ENCODE measurements at regions not wholly inside any gene's neighbourhood (a gene's known extent, or its start where the extent isn't known, plus 50 kb on each side); places are given as distances from the start of the nearest gene placed in this dataset.
"Not testable (repeated sequence)": the region's sequence is repeated elsewhere in the genome, so short reads cannot be mapped to it uniquely, and the experiment has no call there.

DNA sequence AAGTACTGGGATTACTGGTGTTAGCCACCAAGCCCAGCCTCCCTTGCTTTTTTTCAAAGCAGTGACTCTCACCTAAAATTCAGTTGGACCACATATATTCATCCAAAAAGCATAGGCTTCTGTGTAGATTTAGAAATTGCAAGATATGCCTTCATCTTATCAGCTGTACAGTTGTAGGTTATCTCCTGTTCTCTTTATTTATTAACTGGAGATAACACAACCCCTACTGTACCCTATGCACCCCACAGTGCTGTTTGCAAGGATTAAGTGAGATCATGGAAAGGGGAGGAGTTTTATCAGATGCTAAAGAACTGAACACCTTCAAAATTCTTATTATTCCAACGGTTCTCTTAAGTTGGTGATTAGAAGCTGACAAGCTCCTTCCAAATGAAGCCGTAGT, 164.4 kb upstream of the JARID2 start:
- DNase-seq (ENCODE audit: low read depth in 2 of 2), result no peak

DNA sequence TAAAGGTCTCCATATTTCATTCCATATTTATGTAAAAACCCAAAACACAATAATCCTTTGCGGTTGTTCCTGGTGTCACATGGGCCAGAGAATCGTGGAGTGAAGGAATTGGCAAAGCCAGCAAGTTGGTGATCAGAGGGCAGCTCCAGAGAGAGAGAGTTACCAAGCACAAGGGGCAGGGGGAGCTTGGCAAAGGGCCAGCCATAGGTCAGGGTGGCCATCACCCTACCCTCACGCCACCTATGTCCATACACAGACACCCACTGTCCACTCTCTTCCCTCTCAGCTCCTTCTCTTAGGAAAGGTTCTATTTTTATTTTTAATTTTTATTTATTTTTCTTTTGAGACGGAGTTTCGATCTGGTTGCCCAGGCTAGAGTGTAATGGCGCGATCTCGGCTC, 163.2 kb upstream of the JARID2 start:
- DNase-seq (ENCODE audit: low read depth in 2 of 2), result no peak

DNA sequence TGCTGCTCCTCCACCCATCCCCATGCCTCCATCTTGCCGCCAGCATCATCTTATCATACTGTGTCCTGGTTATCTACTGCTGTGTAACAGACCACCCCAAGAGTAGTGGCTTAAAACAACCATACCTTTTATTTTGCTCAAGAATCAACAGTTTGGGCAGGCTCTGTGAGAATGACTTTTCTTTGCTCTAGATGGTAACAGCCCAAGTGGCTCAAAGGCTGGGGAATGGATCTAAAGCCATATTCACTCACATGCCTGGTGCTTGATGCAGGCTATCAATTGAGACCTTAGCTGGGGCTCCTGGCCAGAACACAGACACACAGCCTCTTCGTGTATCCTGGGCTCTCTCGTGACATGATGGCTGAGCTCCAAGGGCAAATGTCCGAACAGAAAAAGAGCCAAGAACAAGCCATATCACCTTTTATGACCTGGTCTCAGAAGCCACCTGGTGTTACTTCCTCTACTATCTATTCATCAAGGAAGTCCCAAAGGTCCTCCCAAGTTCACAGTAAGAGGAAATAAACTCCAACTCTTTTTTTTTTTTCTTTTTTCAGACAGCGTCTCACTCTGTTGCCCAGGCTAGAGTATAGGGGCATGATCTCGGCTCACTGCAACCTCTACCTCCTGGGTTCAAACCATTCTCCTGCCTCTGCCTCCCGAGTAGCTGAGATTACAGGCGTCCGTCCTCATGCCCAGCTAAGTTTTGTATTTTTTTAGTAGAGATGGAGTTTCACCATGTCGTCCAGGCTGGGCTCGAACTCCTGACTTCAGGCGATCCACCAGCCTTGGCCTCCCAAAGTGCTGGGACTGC, 159.3 kb upstream of the JARID2 start:
- DNase-seq (ENCODE audit: low read depth in 2 of 2), result no peak

DNA sequence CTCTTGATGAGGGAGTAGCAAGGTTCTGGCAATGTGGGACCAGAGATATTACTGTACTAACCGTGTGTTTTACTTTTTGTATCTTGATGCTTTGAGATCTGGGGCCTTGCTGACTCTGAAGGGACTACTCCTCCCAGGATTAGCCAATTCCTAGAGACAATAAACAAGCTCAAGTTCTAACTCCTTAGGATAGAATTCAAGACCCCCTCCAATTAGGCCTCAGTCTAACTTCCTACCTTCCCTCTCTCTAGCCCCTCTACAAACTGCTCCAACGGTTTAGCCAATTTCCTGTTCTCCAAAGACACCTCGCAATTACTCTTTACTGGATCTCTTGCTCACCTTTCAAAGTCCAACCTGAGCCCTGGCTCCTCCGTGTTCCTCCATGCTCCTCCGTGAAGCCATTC, 158.7 kb upstream of the JARID2 start:
- DNase-seq (ENCODE audit: low read depth in 2 of 2), result no peak

DNA sequence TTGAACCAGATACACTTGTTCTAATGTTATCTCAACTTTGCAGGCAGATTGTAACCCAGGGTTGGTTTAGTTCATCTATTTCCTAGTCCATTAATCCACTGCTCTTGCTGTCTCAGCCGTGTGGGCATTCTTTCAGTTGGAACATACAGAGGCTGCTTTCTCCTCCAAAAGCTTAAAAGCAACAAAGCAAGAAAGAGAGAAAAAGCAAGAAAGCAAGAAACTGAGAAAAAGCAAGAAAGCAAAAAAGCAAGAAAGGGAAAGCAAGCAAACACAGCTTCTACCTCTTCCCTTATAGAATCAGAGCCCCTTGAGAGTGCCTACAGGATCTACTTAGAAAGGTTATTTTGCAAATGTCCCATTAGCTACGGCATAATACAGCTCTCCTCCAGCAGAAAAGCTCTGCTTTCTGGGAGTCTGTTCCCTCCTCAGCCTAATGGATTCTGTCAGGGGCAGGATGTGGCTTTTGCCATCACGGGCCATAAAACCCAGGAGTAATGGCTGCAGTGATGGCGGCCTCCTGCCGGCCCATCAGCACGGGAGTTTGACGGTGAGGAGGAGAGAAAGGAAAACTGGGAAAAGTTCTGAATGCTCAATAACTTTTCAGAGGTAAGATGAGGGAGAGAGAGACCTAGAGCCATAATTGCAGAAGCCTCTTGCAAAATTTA, 156.8 kb upstream of the JARID2 start:
- no peak for DNase-seq (ENCODE audit: low read depth in 2 of 2)

DNA sequence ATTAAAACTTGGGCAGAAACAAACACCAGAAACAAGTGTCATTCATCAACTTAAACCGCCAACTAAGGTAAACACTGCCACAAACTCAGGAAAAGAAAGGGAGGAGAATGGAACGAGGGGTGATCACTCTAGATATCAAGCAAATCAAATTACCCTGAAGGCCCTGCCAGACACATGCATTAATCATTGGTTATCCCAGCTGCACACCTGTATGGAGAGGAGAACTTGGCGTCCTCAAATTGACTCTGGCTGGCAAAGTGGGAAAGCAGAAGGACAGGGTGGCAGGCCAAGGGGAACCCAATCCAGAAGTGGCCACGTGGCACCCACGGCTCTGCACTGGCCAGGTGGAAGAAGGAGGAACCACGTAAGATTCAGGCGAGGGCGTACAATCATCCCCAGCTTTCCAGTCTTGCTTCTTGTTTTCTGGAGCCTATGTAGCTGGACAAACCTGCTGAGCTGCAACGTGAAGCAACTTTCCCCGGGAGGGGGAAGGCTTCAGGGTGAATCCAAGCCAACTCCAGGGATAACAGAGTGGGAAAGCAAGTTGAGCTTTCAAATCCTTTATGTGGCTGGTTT, 156.2 kb upstream of the JARID2 start:
- no peak for DNase-seq (ENCODE audit: low read depth in 2 of 2)

DNA sequence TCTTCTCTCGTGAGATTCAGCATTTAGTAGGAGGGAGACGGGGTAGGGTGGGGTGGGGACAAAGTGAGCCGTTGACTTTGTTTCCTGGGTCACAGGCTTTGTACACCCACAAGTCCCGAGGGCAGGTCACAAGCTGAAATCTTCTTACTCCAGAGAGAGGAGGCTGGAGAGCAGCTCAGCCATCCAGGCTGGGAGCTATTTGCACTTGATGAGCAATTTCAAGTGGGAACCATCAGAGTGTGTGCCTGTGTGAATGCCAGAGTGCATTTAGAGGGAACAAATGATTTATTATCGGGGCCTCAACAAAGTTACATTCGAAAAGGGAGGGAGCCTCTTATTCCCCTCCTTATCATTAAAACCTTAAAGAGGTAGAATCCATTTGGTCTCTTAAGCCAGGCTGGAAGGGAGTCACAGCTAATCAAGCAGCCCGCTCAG, 155.7 kb upstream of the JARID2 start:
- no peak for DNase-seq (ENCODE audit: low read depth in 2 of 2)

DNA sequence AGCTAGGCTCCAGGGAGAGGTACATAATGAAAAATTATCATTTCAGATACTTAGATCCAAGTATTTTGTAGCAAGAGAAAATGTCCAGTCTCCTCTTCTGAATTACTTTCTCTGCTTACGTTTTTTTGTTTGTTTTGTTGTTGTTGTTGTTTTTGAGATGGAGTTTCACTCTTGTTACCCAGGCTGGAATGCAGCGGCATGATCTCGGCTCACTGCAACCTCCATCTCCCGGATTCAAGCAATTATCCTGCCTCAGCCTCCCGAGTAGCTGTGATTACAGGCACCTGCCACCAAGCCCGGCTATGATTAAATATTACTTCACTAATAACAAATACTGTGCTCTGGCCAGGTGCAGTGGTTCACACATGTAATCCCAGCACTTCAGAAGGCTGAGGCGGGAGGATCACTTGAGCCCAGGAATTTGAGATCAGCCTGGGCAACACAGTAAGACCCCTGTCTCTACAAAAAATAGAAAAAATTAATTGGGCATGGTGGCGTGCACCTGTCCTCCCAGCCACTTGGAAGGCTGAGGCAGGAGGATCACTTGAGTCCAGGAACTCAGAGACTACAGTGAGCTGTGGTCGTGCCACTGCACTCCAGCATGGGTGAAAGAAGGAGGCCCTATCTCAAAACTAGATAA, 155.0 kb upstream of the JARID2 start:
- DNase-seq (ENCODE audit: low read depth in 2 of 2), result no peak

DNA sequence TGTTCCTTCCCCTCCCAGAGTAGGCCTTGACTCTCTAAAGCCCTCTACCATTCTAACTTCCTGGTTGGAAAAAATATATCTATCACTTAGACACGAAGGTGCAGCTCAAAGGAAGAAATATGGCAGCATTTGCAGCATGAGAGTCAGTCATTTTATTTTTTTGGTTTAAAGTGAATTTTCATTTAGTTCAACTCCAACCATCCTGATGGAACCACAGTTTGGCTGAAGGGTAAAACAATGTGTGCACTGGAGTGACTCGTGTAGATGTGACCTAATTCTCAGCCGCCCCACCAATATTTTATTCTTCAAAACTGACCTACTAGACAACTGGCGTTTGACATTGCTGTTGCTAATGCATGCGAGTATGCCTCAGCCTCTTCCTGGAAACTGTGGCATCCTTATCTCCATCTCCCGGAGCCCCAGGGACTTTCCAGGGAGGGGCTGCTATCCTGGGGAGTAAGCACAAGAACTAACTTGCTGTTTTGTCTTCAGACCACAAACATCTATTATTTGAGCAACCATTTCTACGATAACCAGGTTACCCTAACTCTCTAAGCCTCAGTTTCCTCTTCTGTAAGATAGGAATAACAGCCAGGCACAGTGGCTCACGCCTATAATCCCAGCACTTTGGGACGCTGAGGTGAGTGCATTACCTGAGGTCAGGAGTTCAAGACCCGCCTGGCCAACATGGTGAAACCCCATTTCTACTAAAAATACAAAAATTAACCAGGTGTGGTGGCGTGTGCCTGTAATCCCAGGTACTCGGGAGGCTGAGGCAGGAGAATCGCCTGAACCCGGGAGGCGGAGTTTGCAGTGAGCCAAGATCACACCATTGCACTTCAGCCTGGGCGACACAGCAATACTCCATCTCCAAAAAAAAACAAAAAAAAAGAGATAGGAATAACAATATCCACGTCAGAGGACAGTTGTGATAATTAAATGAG, 148.7 kb upstream of the JARID2 start:
- DNase-seq (ENCODE audit: low read depth in 2 of 2), result no peak

DNA sequence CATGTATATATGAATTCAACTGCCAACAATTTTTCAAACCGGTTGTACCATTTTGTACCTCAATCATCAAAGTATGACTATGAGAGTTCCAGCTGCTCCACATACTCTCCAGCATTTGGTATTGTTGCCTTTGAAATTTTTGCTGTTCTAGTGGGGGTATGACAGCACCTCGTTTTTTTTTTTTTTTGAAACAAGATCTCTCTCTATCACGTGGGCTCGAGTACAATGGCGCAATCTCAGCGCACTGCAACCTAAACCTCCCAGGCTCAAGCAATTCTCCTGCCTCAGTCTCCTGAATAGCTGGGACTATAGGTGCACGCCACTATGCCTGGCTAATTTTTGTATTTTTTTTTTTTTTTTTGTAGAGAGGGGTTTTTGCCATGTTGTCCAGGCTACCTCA, 144.7 kb upstream of the JARID2 start:
- no peak for DNase-seq (ENCODE audit: low read depth in 2 of 2)

DNA sequence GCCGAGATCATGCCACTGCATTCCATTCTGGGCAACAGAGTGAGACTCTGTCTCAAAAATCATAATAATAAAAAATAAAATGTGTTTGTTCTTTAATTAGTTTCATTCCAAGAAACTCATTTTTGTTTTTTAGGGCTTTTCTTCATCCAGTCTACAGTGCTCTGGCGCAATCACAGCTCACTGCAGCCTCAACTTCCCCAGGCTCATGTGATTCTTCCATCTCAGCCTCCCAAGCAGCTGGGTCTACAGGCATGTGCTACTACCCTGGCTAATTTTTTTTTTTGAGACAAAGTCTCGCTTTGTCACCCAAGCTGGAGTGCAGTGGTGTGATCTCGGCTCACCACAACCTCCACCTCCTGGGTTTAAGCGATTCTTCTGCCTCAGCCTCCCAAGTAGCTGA, 143.6 kb upstream of the JARID2 start:
- DNase-seq (ENCODE audit: low read depth in 2 of 2), result no peak

DNA sequence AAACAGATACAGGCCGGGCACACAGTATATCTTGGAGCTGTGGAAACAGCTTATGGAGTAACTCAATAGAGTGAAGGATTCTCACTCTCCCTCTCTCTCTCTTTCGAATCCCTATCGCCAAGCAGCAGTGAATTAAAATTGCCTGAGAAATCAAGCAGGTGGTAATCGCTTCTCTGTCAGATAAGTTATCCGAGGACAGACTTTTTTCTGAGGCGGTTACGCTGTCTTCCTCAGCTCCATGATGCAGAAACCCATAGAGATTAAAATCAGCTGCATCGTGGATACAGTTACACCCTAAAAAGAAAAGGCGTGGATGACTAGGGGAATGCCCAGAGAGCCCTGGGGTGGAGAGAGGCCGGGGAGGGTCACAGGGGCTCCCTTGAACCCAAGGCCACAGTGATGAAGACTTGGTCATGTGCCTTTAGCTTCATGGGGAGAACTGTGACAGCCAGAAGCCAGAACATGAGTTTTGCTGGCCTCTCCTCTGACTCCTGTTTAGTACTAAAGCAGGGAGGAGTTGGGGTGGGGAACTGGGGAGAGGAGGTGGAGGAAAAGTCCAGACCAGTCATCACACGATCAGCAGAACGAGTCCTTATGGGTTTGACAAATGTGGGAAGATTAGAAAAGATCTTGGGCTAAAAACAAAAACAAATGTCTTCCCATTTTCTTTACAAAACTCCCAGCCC, 138.8 kb upstream of the JARID2 start:
- no peak for DNase-seq (ENCODE audit: low read depth in 2 of 2)

DNA sequence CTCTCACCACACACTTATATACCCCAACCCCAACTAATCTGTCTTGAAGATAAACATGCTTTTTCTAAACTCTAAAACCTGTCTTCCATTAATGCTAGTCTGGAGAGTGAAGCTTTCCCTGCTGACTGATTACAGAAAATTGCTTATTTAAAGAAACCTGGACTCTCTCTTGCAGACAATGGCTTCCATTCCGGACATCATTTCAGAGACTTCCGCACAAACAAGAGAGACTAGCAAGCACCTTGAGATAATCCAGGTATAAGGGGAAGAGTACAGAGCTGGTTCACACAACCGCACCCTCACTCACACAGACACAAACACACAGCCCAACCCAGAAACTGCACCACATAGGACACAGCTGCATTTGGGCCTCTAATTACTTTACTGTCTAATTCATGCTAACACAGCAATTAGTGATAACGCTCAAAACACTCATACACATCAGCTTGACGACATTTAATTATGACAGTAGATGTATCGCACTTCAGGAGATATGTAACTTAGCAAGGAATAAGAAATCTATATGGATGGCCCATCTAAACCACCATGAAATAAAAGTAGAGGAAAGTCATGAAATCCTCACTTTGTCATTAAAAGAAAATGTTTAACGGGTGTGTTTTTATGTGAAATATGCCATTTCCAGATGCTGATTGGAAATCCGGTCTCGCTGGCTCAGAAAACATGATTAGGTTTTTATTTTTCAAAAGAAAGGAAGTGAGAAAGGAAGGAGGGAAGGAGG, 138.1 kb upstream of the JARID2 start:
- no peak for DNase-seq (ENCODE audit: low read depth in 2 of 2)

DNA sequence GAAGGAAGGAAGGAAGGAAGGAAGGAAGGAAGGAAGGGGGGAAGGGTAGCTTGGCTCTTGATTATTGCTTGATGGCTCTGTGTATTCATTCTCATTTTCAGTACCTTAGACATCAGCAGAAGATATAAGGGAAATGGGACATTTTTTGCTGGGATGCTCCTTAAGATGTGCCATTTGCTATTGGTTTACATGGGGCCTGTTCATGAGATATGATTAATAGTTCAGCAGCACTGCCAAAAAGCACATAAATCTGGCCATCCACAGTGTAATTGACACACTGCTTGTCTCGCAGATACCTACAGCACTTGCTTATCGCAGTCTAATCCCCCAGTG, 137.5 kb upstream of the JARID2 start:
- no peak for DNase-seq (ENCODE audit: low read depth in 2 of 2)

DNA sequence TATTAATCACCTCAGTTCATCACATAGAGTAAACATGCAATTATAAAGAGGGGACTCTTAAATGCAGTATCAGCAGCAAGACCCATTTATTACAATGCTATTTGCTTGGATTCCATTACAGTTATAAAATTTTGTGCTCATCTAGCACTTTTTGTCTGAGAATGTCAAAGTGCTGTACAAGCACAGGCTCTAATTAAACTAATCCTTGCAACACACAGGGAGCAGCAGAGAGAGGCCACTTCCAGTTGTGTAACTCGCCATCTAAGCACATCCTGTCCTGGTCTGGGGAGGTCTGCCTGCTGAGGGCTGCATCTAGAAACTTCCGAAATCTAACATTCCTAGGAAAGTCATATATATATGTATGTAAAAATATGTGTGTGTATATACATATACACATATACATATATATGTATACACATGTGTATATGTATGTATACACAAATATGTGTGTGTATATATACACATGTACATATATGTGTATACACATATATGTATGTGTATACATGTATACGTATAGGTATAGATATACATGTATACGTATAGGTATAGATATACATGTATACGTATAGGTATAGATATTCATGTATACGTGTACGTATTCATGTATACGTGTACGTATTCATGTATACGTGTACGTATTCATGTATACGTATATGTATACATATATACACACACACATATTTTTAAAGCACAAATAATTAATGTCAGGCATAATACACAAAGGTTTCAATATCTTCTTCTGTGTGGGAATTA, 136.4 kb upstream of the JARID2 start:
- DNase-seq (ENCODE audit: low read depth in 2 of 2), result no peak

DNA sequence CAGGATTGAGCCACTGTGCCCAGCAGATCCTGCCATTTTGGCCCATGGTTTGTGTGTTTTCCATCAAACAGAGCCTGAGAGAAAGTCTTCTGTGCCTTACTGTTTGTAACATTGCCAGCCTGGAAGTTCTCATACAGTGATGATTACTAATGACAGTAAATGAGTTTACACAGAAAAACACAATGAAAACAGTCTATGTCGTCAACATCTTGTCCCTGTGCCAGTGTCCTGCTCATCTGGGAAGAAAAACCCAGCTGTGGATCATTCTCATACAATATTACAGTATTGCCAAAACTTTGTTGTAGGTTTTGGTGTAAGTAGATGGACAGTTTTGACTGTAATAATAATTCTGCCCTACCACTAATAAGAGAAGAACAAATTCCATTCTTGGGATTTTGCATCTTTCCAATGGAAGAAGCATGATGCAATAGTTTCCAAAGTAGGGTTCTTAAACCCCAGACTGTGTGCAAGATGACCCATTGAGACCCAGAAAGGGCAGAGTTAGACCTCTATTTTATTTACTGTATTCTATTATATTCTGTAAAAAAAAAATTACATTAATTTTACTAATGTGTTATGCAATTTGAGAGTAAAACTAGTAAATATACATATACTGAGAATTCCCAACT, 135.0 kb upstream of the JARID2 start:
- DNase-seq (ENCODE audit: low read depth in 2 of 2), result no peak

DNA sequence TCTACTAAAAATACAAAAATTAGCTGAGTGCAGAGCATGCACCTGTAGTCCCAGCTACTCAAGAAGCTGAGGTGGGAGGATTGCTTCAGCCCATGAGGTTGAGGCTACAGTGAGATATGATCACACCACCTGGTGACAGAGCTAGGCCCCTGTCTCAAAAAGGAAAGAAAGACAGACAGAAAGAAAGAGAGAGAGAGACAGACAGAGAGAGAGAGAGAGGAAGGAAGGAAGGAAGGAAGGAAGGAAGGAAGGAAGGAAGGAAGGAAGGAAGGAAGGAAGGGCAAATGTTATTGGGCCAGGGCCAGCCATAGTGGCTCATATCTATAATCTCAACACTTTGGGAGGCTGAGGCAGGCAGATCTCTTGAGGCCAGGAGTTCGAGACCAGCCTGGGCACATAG, 134.3 kb upstream of the JARID2 start:
- DNase-seq (ENCODE audit: low read depth in 2 of 2), result not testable (repeated sequence)

DNA sequence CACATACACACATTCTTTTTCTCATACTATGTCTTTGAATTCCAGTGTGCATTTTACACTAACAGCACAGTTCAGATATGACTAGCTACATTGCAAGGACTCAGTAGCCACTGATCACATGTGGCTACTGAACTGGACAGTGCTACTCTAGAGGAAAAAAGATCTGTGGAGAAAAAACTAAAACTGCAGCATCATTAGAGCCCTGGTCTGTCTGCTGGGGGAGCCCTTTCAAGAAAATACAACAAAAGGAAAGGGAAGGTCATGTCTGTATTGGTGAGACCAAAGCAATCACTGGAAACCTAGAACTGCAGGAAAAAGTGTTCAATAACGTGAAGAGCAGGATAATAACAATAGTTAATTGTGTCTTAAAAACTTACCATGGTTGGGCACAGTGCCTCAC, 132.3 kb upstream of the JARID2 start:
- DNase-seq (ENCODE audit: low read depth in 2 of 2), result no peak

DNA sequence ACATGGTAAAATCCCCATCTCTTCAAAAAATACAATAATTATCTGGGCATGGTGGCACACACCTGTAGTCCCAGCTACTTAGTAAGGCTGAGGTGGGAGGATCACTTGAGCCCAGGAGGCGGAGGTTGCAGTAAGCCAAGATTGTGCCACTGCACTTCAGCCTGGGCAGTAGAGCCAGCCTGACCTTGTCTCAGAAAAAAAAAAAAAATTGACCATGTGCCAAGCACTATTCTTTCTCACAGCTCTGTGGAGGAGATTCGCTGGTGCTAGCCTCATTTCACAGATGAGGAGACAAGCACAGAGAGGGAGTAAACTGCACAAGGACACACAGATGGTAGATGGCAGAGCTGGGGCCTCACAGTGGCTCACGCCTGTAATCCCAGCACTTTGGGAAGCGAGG, 131.8 kb upstream of the JARID2 start:
- DNase-seq (ENCODE audit: low read depth in 2 of 2), result no peak

Data from stimulated activated CD8-positive, alpha-beta memory T cell treated with anti-CD3 and anti-CD28 coated beads, Interleukin-15, amount 100 ng/mL, for 4 hours (primary cell).